GM12892 (cell line): ENCODE measurements at regions not wholly inside any gene's neighbourhood (a gene's known extent, or its start where the extent isn't known, plus 50 kb on each side); places are given as distances from the start of the nearest gene placed in this dataset.

ENCODE experiments used
- POLR2A ChIP-seq: IDR thresholded peaks from 2 replicates; pipeline ENCODE4 v1.6.1; 2011; ENCODE audit warnings: low read depth, low read length, control low read depth
- POLR2AphosphoS5 ChIP-seq: IDR thresholded peaks from 2 replicates; pipeline ENCODE4 v1.6.1; 2011; ENCODE audit warnings: low read depth, low read length, control low read depth
- TAF1 ChIP-seq: IDR thresholded peaks from 2 replicates; pipeline ENCODE4 v1.6.1; 2011; ENCODE audit warnings: low read depth, mild to moderate bottlenecking, control low read depth, low read length, borderline replicate concordance

- TF ChIP-seq POLR2A (no peak), TAF1 (no peak), POLR2AphosphoS5 (no peak)
These were observed 97.4 kb upstream of the STK17B start for GRCh38 chr2:196268538-196269338.
